K562 (cell line): ENCODE measurements at regions not wholly inside any gene's neighbourhood (a gene's known extent, or its start where the extent isn't known, plus 50 kb on each side); places are given as distances from the start of the nearest gene placed in this dataset.

Experiments
- ATAC-seq: fragments of 200-7000 bp; cut with Tn5 transposase; 3 replicates; pipeline ENCODE4 v1.9.1; 2020; ENCODE audit warnings: moderate library complexity
- BruUV-seq: library from RNA; stranded (reverse); fragments of 400-500 nt; replicated peaks from 2 replicates; lab custom pipeline; 2021; lab: Mats Ljungman, UMichigan
- CTCF ChIA-PET: fragments of 300-600 bp; formaldehyde crosslinking; extraction: SDS; loops from one replicate; lab custom pipeline; 2021; ENCODE audit warnings: low intra/inter-chr PET ratio; lab: Yijun Ruan, JAX
- POLR2A ChIA-PET: fragments of 300-600, 350-650 bp; sonication (Branson Sonifier 250); formaldehyde crosslinking; extraction: SDS; loops from one replicate; lab custom pipeline; 2021; ENCODE audit warnings: antibody characterized with exemption, inconsistent platforms; lab: Yijun Ruan, JAX
- DNase-seq, 4 experiments: peaks; one replicate each; pipeline versions ENCODE4 v3.0.0 to v3.0.0-alpha.2; 2011 to 2018; ENCODE audit warnings: low spot score in 3 of 4, mixed read lengths in 3 of 4; ENCODE audit errors: extremely low read depth in 1 of 4
- FAIRE-seq: peaks from 2 replicates; lab custom pipeline; 2011; peaks lifted over from hg19 to GRCh38; lab: Jason Lieb, UNC
- H2AFZ ChIP-seq: 2 replicates; pipeline ENCODE4 v1.6.0; 2011; ENCODE audit warnings: low read depth, low read length, control low read depth, inconsistent platforms
- H3K27ac ChIP-seq: fragments of 200-600 bp; 3 replicates; pipeline ENCODE4 v1.8.0; 2011; ENCODE audit warnings: low read depth, mild to moderate bottlenecking, control low read depth, inconsistent platforms, low read length, moderate library complexity, mixed read lengths; ENCODE audit errors: extremely low read depth
- H3K27me3 ChIP-seq, 2 experiments: fragments of 300-600 bp in 1 of 2; 2 replicates in 1 of 2; 3 replicates in 1 of 2; pipeline versions ENCODE4 v1.6.0 to v1.8.0; 2011; ENCODE audit warnings: inconsistent platforms in 2 of 2, low read length in 2 of 2, mild to moderate bottlenecking in 1 of 2, mixed read lengths in 1 of 2, moderate library complexity in 1 of 2; ENCODE audit not compliant: control insufficient read depth in 2 of 2, insufficient read depth in 2 of 2
- H3K36me3 ChIP-seq: fragments of 300-600 bp; 3 replicates; pipeline ENCODE4 v1.8.0; 2011; ENCODE audit warnings: mild to moderate bottlenecking, low read length, inconsistent platforms; ENCODE audit not compliant: control insufficient read depth, insufficient read depth
- H3K4me1 ChIP-seq, 2 experiments: fragments of 200-600 bp in 1 of 2; replicated peaks in 1 of 2; 2 replicates in 1 of 2; 3 replicates in 1 of 2; pipeline versions ENCODE4 v1.5.1 to v1.8.0; 2011; ENCODE audit warnings: inconsistent platforms in 2 of 2, low read length in 2 of 2, mild to moderate bottlenecking in 1 of 2, mixed read lengths in 1 of 2, moderate library complexity in 1 of 2; ENCODE audit not compliant: control insufficient read depth in 2 of 2, insufficient read depth in 2 of 2
- H3K4me2 ChIP-seq: 2 replicates; pipeline ENCODE4 v1.6.1; 2011; ENCODE audit warnings: low read length, control low read depth, inconsistent platforms, mixed read lengths; ENCODE audit not compliant: insufficient read depth
- H3K4me3 ChIP-seq: fragments of 200-600 bp; sonication (generic), shearing (Covaris generic); 2 replicates; pipeline ENCODE4 v1.5.1; 2016; ENCODE audit warnings: control low read depth, inconsistent platforms
- H3K79me2 ChIP-seq: fragments of 200-600 bp; 3 replicates; pipeline ENCODE4 v1.8.0; 2011; ENCODE audit warnings: low read length, inconsistent platforms; ENCODE audit not compliant: control insufficient read depth, insufficient read depth
- H3K9ac ChIP-seq, 2 experiments: 2 replicates each; pipeline versions ENCODE4 v1.6.0 to v1.6.1; 2011; ENCODE audit warnings: low read depth in 2 of 2, low read length in 2 of 2, control low read depth in 1 of 2, inconsistent platforms in 1 of 2, mild to moderate bottlenecking in 1 of 2, mixed read lengths in 1 of 2; ENCODE audit not compliant: insufficient read depth in 1 of 2
- H3K9me1 ChIP-seq: one replicate; pipeline ENCODE4 v1.6.0; 2011; ENCODE audit warnings: inconsistent platforms, mild to moderate bottlenecking, low read length, moderate library complexity; ENCODE audit not compliant: control insufficient read depth, insufficient read depth
- H3K9me3 ChIP-seq: replicated peaks from 2 replicates; pipeline ENCODE4 v1.5.1; 2011; ENCODE audit warnings: low read depth, low read length, inconsistent platforms; ENCODE audit not compliant: control insufficient read depth, insufficient read depth
- H4K20me1 ChIP-seq: replicated peaks from 2 replicates; pipeline ENCODE4 v1.6.1; 2011; ENCODE audit warnings: low read length, inconsistent platforms, mixed read lengths; ENCODE audit not compliant: control insufficient read depth, insufficient read depth
- BRD9 ChIP-seq: fragments of 450-650 bp; IDR thresholded peaks from 2 replicates; pipeline ENCODE4 v1.6.1; 2018; ENCODE audit warnings: low read depth; ENCODE audit not compliant: partially characterized antibody
- CREB3 ChIP-seq: fragments of 450-650 bp; conservative IDR thresholded peaks from 2 replicates; pipeline ENCODE4 v1.6.1; 2016; ENCODE audit warnings: missing genetic modification characterization, low read depth, mild to moderate bottlenecking, missing compliant biosample characterization, moderate library complexity
- CUX1 ChIP-seq: fragments of 200-800 bp; sonication (Bioruptor generic); IDR thresholded peaks from 2 replicates; pipeline ENCODE4 v1.6.1; 2016; ENCODE audit warnings: missing genetic modification characterization, missing compliant biosample characterization
- KDM4B ChIP-seq, 2 experiments: fragments of 450-650 bp in 1 of 2; sonication (generic) in 1 of 2; IDR thresholded peaks; 2 replicates each; pipeline ENCODE4 v1.6.1; 2016 to 2017; ENCODE audit warnings: borderline replicate concordance in 2 of 2, antibody characterized with exemption in 1 of 2, low read depth in 1 of 2, mild to moderate bottlenecking in 1 of 2
- SMARCA5 ChIP-seq: fragments of 450-650 bp; IDR thresholded peaks from 2 replicates; pipeline ENCODE4 v1.6.1; 2016
- ZNF41 ChIP-seq: fragments of 250-450 bp; sonication (Bioruptor Pico); conservative IDR thresholded peaks from 2 replicates; pipeline ENCODE4 v1.4.0; 2020; ENCODE audit warnings: mild to moderate bottlenecking
- WGBS: fragments of 100-300 bp; shearing (Covaris generic); methylation state at CpG from one replicate; pipeline ENCODE4 v1.1.6; 2016; ENCODE audit warnings: low coverage, mixed read lengths; ENCODE audit not compliant: insufficient coverage; ENCODE audit errors: missing lambda C conversion rate; 5-methylcytosine and 5-hydroxymethylcytosine counted together
- in situ Hi-C: fragments of 300-500 bp; cut with MboI; formaldehyde crosslinking; loops from 4 replicates; pipeline ENCODE4 v1.15.0; 2018; ENCODE audit warnings: inconsistent platforms, mixed read lengths
- intact Hi-C: fragments of 100-400 bp; cut with micrococcal nuclease; formaldehyde crosslinking; loops from 2 replicates; pipeline ENCODE4 v1.14.2; 2022

GRCh38 chr3:144529566-144529965 is 557.9 kb downstream of the DIPK2A start:
- 0% methylated on average over 1 of the region's 1 CpG for WGBS
- Histone ChIP-seq H3K4me1 (no peaks in the 10 kb centered on the region), H3K27ac (no peak overlapping the region), H3K9me1 (no peaks in the 10 kb centered on the region), H3K9me3 (no peaks in the 10 kb centered on the region), H3K27me3 (no peaks in the 10 kb centered on the region), H3K79me2 (no peaks in the 10 kb centered on the region), H3K9ac (no peak overlapping the region), H4K20me1 (no peaks in the 10 kb centered on the region), H3K4me2 (no peak overlapping the region), H2AFZ (no peak overlapping the region)
- ATAC-seq: no peak
- POLR2A ChIA-PET: no interaction called here
- in situ Hi-C loops: no loop called here
- intact Hi-C loops: no loop called here
- TF ChIP-seq KDM4B (IDR thresholded peaks at IDR 0.05; ENCODE audit: borderline replicate concordance in 2 of 2, low read depth in 1 of 2): no peak
- no peak for TF ChIP-seq CUX1 (CRISPR knock-in tag)
- no peak for TF ChIP-seq SMARCA5
- no peak for TF ChIP-seq ZNF41 (CRISPR knock-in tag)
- TF ChIP-seq BRD9: no peak
- TF ChIP-seq CREB3 (tag): no peak
- TF ChIP-seq, all 486 proteins: peak for 0
- BruUV-seq: no TSS peak
- Histone ChIP-seq H3K4me3 (no peak overlapping the region), H3K36me3 (no peaks in the 10 kb centered on the region)
- CTCF ChIA-PET: no interaction called here
- DNase-seq (no peak), FAIRE-seq (no peak)
